ENCODE measurements at regions not wholly inside any gene's neighbourhood (a gene's known extent, or its start where the extent isn't known, plus 50 kb on each side); places are given as distances from the start of the nearest gene placed in this dataset.

DNA sequence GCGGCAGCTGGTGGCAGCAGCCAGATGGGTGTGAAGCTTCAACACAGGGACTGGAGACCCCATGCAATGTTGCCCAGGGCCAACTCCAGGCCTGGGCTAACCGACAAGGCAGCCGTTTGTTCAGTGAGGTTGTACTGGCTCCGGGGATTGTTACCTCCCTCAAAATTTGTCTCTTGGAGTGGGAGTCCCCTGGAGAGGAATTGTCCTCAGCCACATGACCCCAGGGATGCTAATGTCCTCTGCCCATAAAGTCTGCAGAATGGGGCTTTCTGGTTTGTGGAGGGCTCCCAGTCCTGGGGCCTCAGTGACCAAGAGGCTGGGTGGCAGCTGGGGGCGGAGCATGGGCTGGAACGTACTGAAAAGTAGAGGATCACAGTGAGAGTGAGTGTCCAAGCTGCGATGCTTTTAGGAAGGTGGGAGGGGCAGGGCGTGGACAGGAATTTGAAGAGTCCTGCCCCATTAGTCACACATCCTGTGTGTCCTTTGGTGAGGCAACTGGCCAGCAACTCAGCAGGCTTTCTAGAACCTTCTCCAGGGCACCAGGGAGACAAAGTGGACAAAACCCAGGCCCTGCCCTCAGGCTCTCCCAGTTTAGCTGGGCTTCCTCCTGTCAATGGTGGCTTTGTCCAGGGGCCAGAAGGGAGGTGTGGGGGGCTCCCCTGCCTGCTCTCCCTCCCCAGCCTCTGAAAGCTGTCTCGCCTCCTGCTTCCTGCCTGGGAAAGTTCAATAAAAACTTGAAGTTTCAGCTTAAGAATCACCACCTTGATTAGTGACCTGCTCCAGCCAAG lies 114.0 kb downstream of the NSG2 start:
- Mint-ChIP-seq H3K4me3 (no peak overlapping the region), H3K4me1 (ENCODE audit: low read depth) (no peaks in the 10 kb centered on the region), H3K36me3 (ENCODE audit: low read depth) (no peaks in the 10 kb centered on the region), H3K9me3 (peaks cover 4% of the 10 kb centered on the region), H3K27ac (no peak overlapping the region), H3K27me3 (ENCODE audit: low read depth) (no peaks in the 10 kb centered on the region)
- no peak for DNase-seq (ENCODE audit: low spot score)

DNA sequence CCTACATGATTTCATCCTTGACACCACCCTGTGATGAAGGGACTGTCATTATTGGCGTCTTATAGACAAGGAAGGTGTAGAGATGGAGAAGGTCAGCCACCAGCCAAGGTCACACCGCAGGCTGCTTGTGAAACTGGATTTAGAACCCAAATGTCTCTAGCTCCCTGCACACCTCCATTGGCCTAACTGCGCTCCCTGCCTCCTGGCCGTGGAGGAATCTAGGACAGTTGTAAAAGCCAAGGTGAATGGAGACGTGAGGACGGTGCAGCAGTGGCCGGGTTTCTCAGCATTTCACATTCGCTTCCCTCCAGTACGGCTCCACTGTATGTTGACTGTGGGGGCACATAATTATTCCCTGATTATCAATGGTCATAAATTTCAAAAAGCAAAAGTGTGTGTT lies 119.9 kb downstream of the NSG2 start:
- DNase-seq (ENCODE audit: low spot score): no peak
- Mint-ChIP-seq H3K27me3 (ENCODE audit: low read depth) (no peaks in the 10 kb centered on the region), H3K4me3 (no peak overlapping the region), H3K4me1 (ENCODE audit: low read depth) (no peaks in the 10 kb centered on the region), H3K27ac (no peak overlapping the region), H3K9me3 (no peaks in the 10 kb centered on the region), H3K36me3 (ENCODE audit: low read depth) (no peaks in the 10 kb centered on the region)

DNA sequence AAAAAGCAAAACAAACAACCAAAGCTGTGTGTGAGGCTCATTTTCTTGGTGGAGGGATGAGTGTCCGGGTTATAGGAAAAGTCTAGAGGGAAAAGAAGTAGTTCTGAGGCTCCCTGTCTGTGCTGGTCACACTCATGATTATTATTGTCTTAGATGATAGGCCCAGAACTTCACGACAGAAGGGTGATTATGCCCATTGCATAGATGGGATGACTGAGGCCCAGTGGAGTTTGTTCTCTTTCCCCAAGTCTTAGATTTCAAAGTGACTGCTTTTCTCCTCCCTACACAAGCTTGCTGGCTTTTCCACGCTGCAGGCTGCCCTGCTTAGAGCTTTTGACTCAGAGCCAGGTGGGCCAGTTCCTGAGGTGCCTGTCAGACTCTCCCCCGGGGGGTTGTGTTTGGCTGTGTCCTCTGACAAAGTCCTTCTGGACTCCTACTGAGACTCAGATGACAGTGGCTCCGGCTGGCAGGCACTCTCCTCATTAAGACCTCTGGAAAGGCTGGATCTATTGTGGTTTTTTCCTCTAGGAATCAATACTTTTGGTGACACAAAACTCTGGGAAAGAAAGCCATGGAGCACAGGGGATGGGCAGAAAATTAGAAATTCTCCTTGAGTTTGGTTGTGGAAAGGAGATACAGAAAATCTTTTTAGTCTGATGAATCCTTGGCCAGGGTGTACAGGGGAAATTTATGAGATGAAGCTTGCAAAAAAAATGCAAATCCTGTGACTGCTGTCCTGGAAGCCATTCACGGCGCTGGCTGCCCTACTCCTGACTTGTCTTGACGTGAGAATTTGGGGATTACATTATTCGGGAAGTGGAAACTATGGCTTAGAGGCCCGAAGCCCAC lies 120.9 kb downstream of the NSG2 start:
- no peaks in the 10 kb centered on the region for H3K36me3 Mint-ChIP-seq (ENCODE audit: low read depth)
- no peak overlapping the region for H3K4me3 Mint-ChIP-seq
- H3K9me3 Mint-ChIP-seq: no peaks in the 10 kb centered on the region
- no peaks in the 10 kb centered on the region for H3K4me1 Mint-ChIP-seq (ENCODE audit: low read depth)
- no peak for DNase-seq (ENCODE audit: low spot score)
- no peak overlapping the region for H3K27ac Mint-ChIP-seq
- no peaks in the 10 kb centered on the region for H3K27me3 Mint-ChIP-seq (ENCODE audit: low read depth)

DNA sequence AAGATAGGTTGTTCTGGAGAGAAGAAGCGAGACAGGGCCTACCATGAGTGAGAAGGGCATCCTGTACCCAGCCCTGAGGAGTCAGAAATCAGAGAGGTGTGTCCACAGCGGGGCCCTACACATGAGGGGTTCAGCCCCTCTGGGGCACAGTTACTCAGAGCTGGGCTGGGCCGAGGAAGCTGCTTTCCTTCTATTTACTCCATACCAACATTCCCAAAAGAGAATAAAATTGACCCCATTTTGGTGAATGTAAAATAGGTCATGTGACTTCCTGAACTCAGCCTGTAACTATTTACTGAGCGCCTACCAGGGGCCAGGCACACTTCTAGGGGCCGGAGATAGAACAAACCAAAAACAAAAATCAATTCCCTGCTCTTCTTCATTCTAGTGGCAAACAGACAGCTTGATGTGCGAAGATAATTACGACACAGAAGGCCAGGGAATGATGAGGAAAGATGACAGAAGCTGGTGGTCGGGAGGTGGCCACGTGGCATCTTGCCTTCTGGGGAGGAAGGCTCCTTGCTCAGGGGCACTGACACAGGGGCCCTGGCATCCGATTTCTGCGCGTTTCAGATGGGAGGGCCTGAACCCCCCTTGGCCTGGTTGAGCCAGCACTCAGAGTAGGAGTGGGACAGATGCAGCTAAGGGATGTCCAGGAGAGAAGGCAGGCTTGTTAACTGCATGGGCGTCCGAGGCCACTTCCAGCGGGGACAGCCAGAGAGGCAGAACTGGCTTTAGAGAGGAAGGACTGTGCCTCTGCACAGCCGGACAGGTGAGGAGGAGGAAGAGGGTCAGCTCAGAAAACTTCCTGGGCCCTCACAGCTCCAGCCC lies 121.8 kb downstream of the NSG2 start:
- H3K4me1 Mint-ChIP-seq (ENCODE audit: low read depth): no peaks in the 10 kb centered on the region
- no peaks in the 10 kb centered on the region for H3K9me3 Mint-ChIP-seq
- H3K27ac Mint-ChIP-seq: no peak overlapping the region
- no peaks in the 10 kb centered on the region for H3K36me3 Mint-ChIP-seq (ENCODE audit: low read depth)
- H3K4me3 Mint-ChIP-seq: no peak overlapping the region
- no peaks in the 10 kb centered on the region for H3K27me3 Mint-ChIP-seq (ENCODE audit: low read depth)
- DNase-seq (ENCODE audit: low spot score): no peak

DNA sequence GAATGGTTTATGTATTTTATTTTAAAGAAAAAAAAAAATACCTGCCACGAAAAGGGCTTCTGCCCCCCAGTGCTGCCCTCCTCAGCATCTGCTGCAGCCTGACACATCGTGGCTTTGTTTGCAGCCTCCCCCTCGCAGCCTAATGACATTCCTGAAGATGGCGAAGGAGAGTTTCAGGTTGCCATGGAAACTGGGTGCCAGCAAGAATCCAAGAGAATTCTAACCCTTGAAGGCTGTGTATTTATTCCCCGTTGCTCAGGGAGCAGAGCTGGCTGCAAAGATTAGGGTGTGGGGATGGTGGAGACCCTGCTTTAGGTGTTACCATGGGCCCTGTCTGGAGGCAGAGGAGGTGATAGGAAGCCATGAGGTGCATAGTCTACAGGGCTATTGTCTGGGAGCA lies 126.6 kb downstream of the NSG2 start:
- Mint-ChIP-seq H3K9me3 (no peaks in the 10 kb centered on the region), H3K4me1 (ENCODE audit: low read depth) (no peaks in the 10 kb centered on the region), H3K27ac (no peak overlapping the region), H3K27me3 (ENCODE audit: low read depth) (no peaks in the 10 kb centered on the region), H3K4me3 (no peak overlapping the region), H3K36me3 (ENCODE audit: low read depth) (no peaks in the 10 kb centered on the region)
- no peak for DNase-seq (ENCODE audit: low spot score)

DNA sequence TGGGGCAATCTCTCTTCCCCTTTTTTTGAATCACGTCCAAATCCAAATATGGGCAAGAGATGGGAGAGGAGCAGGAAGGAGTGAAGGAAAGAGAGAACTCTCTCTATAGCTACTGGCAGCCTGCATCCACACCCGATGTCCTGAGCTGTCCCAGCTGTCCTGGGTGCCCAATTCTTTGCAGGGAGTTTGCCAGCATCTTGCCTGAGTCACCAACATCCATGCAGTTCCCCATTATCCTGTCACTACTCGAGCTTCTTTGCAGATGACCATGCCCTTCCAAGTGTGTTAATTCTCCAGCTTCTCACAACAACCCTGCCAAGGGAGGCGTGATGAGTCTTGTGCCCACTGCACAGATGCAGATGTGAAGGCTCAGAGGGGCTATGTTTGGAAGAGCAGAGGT lies 127.1 kb downstream of the NSG2 start:
- H3K36me3 Mint-ChIP-seq (ENCODE audit: low read depth): no peaks in the 10 kb centered on the region
- H3K4me3 Mint-ChIP-seq: no peak overlapping the region

DNA sequence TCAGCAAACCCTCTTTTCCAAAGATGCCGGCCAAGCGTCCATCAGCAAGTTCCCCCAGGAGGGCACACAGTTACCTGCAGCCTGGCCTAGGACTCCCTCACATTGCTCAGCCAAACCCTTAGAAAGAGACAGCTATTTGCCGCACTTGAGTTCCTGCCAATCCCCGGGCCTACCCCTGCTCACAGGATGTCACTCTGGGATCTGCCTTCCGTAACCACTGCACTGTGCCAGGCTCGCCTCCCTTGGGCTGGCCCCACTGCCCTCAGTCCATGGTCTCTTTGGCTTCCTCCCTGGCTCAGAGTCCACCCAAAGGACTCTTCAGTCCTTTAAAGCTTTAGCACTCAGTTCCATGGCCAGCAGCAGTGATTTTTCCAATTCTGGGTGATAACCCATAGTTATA lies 128.3 kb downstream of the NSG2 start:
- no peaks in the 10 kb centered on the region for H3K27me3 Mint-ChIP-seq (ENCODE audit: low read depth)
- H3K36me3 Mint-ChIP-seq (ENCODE audit: low read depth): no peaks in the 10 kb centered on the region
- no peak for DNase-seq (ENCODE audit: low spot score)
- no peaks in the 10 kb centered on the region for H3K4me1 Mint-ChIP-seq (ENCODE audit: low read depth)
- no peak overlapping the region for H3K27ac Mint-ChIP-seq
- H3K9me3 Mint-ChIP-seq: no peaks in the 10 kb centered on the region
- no peak overlapping the region for H3K4me3 Mint-ChIP-seq

More for the DNA sequence above, 127.1 kb downstream of the NSG2 start:
- Mint-ChIP-seq H3K4me1 (ENCODE audit: low read depth) (no peaks in the 10 kb centered on the region), H3K9me3 (no peaks in the 10 kb centered on the region), H3K27ac (no peak overlapping the region), H3K27me3 (ENCODE audit: low read depth) (no peaks in the 10 kb centered on the region)
- no peak for DNase-seq (ENCODE audit: low spot score)

DNA sequence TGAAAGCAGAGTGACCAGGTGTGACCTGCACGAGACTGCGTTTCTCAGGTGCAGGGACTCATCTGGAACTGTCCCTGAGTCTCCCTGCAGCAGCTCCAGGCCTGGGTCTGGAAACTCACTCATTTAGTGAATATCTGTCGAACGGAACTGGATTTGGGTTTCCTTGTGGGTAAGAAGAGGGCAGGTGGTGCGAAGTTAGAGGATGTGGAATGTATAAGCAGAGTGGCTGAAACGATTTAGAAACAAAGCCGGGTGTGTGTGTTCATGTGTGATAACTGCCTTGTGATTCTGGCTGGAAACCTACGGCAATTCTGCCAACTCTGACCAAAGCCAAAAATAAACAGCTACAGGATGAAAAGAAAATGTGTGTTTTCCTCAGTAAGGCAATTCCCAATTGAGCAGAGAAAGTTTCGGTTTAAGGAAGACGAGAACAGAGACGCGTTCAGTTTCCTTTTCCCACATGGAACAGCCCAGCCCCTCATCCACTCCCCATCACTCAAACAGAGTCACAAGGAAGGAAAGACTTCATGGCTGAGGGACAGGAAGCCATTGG lies 130.3 kb downstream of the NSG2 start:
- no peaks in the 10 kb centered on the region for H3K36me3 Mint-ChIP-seq (ENCODE audit: low read depth)
- no peak overlapping the region for H3K4me3 Mint-ChIP-seq
- no peaks in the 10 kb centered on the region for H3K4me1 Mint-ChIP-seq (ENCODE audit: low read depth)

DNA sequence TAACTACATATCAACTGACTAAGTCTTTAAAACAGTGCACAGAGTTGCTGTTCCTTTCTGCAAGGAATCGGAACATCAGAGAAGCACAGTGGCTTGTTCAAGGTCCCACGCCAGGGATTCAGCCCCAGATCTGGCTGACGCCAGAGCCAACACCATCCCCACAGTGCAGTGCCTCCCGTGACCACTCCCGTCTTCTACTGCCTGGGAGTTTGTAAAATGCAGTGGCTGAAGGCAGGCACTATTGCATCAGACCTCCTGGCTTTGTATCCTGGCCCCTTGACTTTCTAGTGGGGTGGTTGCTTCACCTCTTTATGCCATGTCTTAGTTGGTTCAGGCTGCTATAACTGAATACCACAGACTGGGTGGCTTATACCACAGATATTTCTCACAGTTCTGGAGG lies 131.0 kb downstream of the NSG2 start:
- no peak for DNase-seq (ENCODE audit: low spot score)
- H3K27me3 Mint-ChIP-seq (ENCODE audit: low read depth): no peaks in the 10 kb centered on the region
- H3K4me1 Mint-ChIP-seq (ENCODE audit: low read depth): no peaks in the 10 kb centered on the region
- no peaks in the 10 kb centered on the region for H3K9me3 Mint-ChIP-seq
- no peaks in the 10 kb centered on the region for H3K36me3 Mint-ChIP-seq (ENCODE audit: low read depth)
- no peak overlapping the region for H3K27ac Mint-ChIP-seq
- H3K4me3 Mint-ChIP-seq: no peak overlapping the region

More for the DNA sequence above, 130.3 kb downstream of the NSG2 start:
- Mint-ChIP-seq H3K27ac (no peak overlapping the region), H3K9me3 (no peaks in the 10 kb centered on the region), H3K27me3 (ENCODE audit: low read depth) (no peaks in the 10 kb centered on the region)
- no peak for DNase-seq (ENCODE audit: low spot score)

DNA sequence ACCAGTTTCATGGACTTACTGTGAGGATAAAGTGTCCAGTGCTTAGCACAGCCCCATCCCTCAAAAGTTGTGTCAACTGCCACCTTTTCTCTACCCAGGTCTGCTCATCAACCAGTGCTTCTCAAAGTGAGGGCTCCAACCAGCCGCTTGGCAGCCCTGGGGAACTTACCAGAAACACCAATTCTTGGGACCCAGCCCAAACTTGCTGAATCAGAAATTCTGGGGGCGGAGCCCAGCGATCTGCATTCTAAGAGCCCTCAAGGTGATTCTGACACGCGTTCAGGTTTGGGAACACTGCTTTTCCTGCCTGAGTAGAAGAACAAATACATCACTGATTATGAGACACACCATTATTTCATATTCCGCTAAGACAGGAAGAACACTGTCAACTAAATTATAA lies 132.0 kb downstream of the NSG2 start:
- Mint-ChIP-seq H3K36me3 (ENCODE audit: low read depth) (no peaks in the 10 kb centered on the region), H3K27me3 (ENCODE audit: low read depth) (no peaks in the 10 kb centered on the region), H3K27ac (no peak overlapping the region), H3K9me3 (no peaks in the 10 kb centered on the region), H3K4me1 (ENCODE audit: low read depth) (no peaks in the 10 kb centered on the region), H3K4me3 (no peak overlapping the region)
- DNase-seq (ENCODE audit: low spot score): no peak

DNA sequence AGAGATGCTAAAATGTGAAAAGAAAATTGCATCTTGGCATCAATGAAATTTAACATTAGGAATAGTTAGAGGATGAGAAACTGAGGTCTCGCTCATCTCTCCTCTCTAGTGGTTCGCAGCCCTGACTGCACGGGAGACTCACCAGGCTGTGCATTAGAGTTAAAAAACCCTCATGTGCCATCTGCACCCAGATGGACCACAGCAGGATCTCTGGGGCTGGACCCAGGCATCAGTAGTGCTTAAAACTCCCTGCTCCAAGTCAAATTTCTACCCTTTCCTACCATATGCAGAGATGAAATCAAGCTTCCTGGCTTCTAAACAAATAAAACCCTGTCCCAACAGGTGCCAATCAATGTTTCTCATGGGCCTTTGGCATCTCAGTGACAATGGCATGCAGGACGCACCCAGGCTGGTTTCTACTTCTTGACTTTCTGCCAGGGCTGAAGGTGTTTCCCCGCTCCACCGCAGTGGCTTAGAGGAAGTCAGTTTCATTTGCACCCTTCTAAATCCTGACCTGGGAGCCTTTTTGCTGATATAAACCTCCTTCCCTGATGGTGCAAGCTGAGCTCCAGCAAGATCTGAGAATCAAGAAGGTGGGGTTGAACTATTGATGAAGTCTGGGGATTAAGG lies 132.6 kb downstream of the NSG2 start:
- Mint-ChIP-seq H3K27ac (no peak overlapping the region), H3K36me3 (ENCODE audit: low read depth) (no peaks in the 10 kb centered on the region), H3K4me3 (no peak overlapping the region), H3K4me1 (ENCODE audit: low read depth) (no peaks in the 10 kb centered on the region), H3K27me3 (ENCODE audit: low read depth) (no peaks in the 10 kb centered on the region), H3K9me3 (no peaks in the 10 kb centered on the region)
- DNase-seq (ENCODE audit: low spot score): no peak

DNA sequence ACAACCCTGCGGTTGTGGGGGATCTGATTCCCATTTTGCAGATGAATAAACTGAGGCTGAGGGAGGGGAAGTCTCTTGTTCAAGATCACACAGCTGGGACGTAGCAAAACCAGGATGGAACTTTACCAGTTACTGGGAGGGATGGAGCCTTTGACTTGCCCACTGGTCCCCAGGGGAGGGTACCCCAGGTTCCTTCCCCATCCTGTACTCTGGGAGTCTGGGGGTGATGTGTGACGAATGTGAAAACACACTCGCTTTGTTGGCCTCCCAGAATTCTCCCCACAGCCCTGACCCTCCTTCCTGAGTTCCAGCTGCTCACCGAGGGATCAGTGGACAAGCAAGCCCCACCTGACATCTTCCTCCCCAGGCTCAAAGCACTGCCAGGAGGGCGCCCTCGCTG lies 135.1 kb downstream of the NSG2 start:
- H3K4me3 Mint-ChIP-seq: no peak overlapping the region
- H3K27ac Mint-ChIP-seq: no peak overlapping the region
- DNase-seq (ENCODE audit: low spot score): no peak
- H3K9me3 Mint-ChIP-seq: no peaks in the 10 kb centered on the region
- H3K27me3 Mint-ChIP-seq (ENCODE audit: low read depth): no peaks in the 10 kb centered on the region
- H3K4me1 Mint-ChIP-seq (ENCODE audit: low read depth): no peaks in the 10 kb centered on the region
- no peaks in the 10 kb centered on the region for H3K36me3 Mint-ChIP-seq (ENCODE audit: low read depth)

DNA sequence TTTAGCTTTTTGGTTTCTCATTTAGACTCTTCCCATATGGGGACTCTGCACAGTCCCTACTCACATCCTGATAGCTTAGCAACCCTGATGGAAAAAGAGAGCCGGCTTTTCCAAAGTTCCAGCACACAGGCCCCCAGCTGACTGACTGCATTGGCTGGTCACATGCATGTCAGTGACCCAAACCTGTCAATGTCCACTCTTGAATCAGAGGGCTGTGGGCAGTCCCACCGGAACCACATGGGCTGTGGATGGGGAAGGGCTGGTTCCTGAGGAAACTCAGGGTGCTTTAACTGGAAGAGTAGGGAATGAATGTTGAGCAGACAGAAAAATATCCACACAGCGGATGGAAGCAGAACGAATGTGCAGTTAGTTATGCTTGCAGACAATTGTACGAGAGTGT lies 136.6 kb downstream of the NSG2 start:
- DNase-seq (ENCODE audit: low spot score): no peak
- H3K4me1 Mint-ChIP-seq (ENCODE audit: low read depth): no peaks in the 10 kb centered on the region
- H3K9me3 Mint-ChIP-seq: no peaks in the 10 kb centered on the region
- no peaks in the 10 kb centered on the region for H3K27me3 Mint-ChIP-seq (ENCODE audit: low read depth)
- no peak overlapping the region for H3K4me3 Mint-ChIP-seq
- H3K27ac Mint-ChIP-seq: no peak overlapping the region
- H3K36me3 Mint-ChIP-seq (ENCODE audit: low read depth): no peaks in the 10 kb centered on the region
